Neural progenitor cell (in vitro differentiated cells): ENCODE measurements at regions not wholly inside any gene's neighbourhood (a gene's known extent, or its start where the extent isn't known, plus 50 kb on each side); places are given as distances from the start of the nearest gene placed in this dataset.

Experiments used
- DNase-seq: peaks from one replicate; pipeline ENCODE4 v3.0.0-alpha.2; 2016; ENCODE audit warnings: low spot score
- H2AFZ ChIP-seq: fragments of 200-600 bp; sonication (generic); replicated peaks from 2 replicates; pipeline ENCODE4 v1.6.1; 2016; ENCODE audit warnings: antibody characterized with exemption
- H3F3A ChIP-seq: fragments of 200-600 bp; sonication (generic); 2 replicates; pipeline ENCODE4 v1.6.1; 2016; ENCODE audit warnings: antibody characterized with exemption, low read depth
- H3K27ac ChIP-seq: fragments of 200-600 bp; sonication (generic); 2 replicates; pipeline ENCODE4 v1.5.1; 2016; ENCODE audit warnings: mild to moderate bottlenecking
- H3K27me3 ChIP-seq: fragments of 200-600 bp; sonication (generic); 2 replicates; pipeline ENCODE4 v1.6.1; 2016; ENCODE audit warnings: mild to moderate bottlenecking, moderate library complexity
- H3K36me3 ChIP-seq: fragments of 200-600 bp; sonication (generic); 2 replicates; pipeline ENCODE4 v1.5.1; 2016
- H3K4me1 ChIP-seq: fragments of 200-600 bp; sonication (generic); 2 replicates; pipeline ENCODE4 v1.6.1; 2016; ENCODE audit warnings: mixed run types
- H3K4me2 ChIP-seq: fragments of 200-600 bp; sonication (generic); 2 replicates; pipeline ENCODE4 v1.6.1; 2016
- H3K4me3 ChIP-seq: fragments of 200-600 bp; sonication (generic); 2 replicates; pipeline ENCODE4 v1.5.1; 2016
- H3K79me2 ChIP-seq: fragments of 200-600 bp; sonication (generic); 2 replicates; pipeline ENCODE4 v1.6.1; 2016; ENCODE audit warnings: low read depth
- H3K9ac ChIP-seq: fragments of 200-600 bp; sonication (generic); 2 replicates; pipeline ENCODE4 v1.6.1; 2016
- H3K9me3 ChIP-seq: fragments of 200-600 bp; sonication (generic); 2 replicates; pipeline ENCODE4 v1.5.1; 2016; ENCODE audit warnings: low read depth
- H4K20me1 ChIP-seq: fragments of 200-600 bp; sonication (generic); 2 replicates; pipeline ENCODE4 v1.6.1; 2016; ENCODE audit warnings: low read depth
- H3K27ac Mint-ChIP-seq: 3 replicates; pipeline ENCODE4 v1.8.0; 2021; ENCODE audit warnings: mixed read lengths
- H3K27me3 Mint-ChIP-seq: 2 replicates; pipeline ENCODE4 v1.8.0; 2022; ENCODE audit warnings: low read depth, mild to moderate bottlenecking, inconsistent platforms, moderate library complexity, mixed read lengths; ENCODE audit not compliant: insufficient read depth
- H3K36me3 Mint-ChIP-seq: 3 replicates; pipeline ENCODE4 v1.8.0; 2021; ENCODE audit warnings: mixed read lengths
- H3K4me1 Mint-ChIP-seq: 3 replicates; pipeline ENCODE4 v1.8.0; 2021; ENCODE audit warnings: mixed read lengths
- H3K4me3 Mint-ChIP-seq: 3 replicates; pipeline ENCODE4 v1.8.0; 2021; ENCODE audit warnings: mild to moderate bottlenecking, moderate library complexity, mixed read lengths
- H3K9me3 Mint-ChIP-seq: 3 replicates; pipeline ENCODE4 v1.8.0; 2020; ENCODE audit warnings: mixed read lengths
- EZH2 ChIP-seq: fragments of 200-600 bp; sonication (generic); IDR thresholded peaks from 2 replicates; pipeline ENCODE4 v1.6.1; 2017; ENCODE audit warnings: antibody characterized with exemption, mild to moderate bottlenecking, moderate library complexity
- EZH2phosphoT487 ChIP-seq: fragments of 200-600 bp; sonication (generic); IDR thresholded peaks from 2 replicates; pipeline ENCODE4 v1.6.1; 2017; ENCODE audit warnings: antibody characterized with exemption
- TF ChIP-seq, protein P1 (sequence below): fragments of 200-600 bp; sonication (generic); IDR thresholded peaks from 2 replicates; pipeline ENCODE4 v1.5.1; 2017; ENCODE audit warnings: antibody characterized with exemption, mild to moderate bottlenecking

DNA sequence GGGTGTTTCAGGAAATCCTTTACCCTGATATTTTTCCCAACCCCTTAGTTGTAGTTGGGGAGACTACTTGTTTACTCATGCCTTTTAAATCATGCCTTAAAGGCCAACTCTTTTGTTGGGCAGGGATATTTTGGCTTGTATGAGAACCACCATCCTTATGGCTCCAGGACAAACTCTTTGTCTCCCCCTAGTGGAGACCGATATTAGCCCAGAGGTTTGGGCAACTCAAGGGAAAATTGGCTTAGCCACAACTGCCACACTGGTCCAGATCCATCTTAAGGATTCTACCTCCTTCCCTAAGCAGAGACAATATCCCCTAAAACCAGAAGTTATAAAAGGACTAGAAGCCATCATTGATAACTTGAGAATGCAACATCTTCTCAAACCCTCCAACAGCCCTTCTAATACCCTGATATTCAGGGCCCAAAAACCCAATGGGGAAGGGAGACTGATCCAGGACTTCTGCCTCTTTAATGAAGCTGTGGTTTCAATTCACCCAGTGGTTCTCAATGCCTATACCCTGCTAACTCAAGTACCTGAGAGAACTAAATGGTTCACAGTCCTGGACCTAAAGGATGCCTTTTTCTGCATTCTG is 100.9 kb upstream of the HCN1 start:
- no peak overlapping the region for H3K4me3 ChIP-seq
- DNase-seq: peak; percentile 9
- no peaks in the 10 kb centered on the region for H3F3A ChIP-seq
- H3K36me3 Mint-ChIP-seq: no peaks in the 10 kb centered on the region
- H3K27me3 ChIP-seq: no peaks in the 10 kb centered on the region
- TF ChIP-seq EZH2 (no peak), EZH2phosphoT487 (no peak)
- TF ChIP-seq, protein P1, sequence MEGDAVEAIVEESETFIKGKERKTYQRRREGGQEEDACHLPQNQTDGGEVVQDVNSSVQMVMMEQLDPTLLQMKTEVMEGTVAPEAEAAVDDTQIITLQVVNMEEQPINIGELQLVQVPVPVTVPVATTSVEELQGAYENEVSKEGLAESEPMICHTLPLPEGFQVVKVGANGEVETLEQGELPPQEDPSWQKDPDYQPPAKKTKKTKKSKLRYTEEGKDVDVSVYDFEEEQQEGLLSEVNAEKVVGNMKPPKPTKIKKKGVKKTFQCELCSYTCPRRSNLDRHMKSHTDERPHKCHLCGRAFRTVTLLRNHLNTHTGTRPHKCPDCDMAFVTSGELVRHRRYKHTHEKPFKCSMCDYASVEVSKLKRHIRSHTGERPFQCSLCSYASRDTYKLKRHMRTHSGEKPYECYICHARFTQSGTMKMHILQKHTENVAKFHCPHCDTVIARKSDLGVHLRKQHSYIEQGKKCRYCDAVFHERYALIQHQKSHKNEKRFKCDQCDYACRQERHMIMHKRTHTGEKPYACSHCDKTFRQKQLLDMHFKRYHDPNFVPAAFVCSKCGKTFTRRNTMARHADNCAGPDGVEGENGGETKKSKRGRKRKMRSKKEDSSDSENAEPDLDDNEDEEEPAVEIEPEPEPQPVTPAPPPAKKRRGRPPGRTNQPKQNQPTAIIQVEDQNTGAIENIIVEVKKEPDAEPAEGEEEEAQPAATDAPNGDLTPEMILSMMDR: peak; percentile 50
- peaks cover 2% of the 10 kb centered on the region for H3K27me3 Mint-ChIP-seq
- H2AFZ ChIP-seq: no peak overlapping the region
- no peaks in the 10 kb centered on the region for H3K4me1 ChIP-seq
- H3K27ac ChIP-seq: no peak overlapping the region
- no peaks in the 10 kb centered on the region for H3K4me1 Mint-ChIP-seq
- H3K79me2 ChIP-seq: no peaks in the 10 kb centered on the region
- H3K36me3 ChIP-seq: no peaks in the 10 kb centered on the region
- H3K4me2 ChIP-seq: no peak overlapping the region
- no peaks in the 10 kb centered on the region for H3K9me3 ChIP-seq
- peaks cover 4% of the 10 kb centered on the region for H3K9me3 Mint-ChIP-seq
- no peaks in the 10 kb centered on the region for H4K20me1 ChIP-seq
- no peak overlapping the region for H3K27ac Mint-ChIP-seq
- no peak overlapping the region for H3K9ac ChIP-seq
- no peak overlapping the region for H3K4me3 Mint-ChIP-seq

- H3K4me2 ChIP-seq: no peak overlapping the region
- no peaks in the 10 kb centered on the region for H3K4me1 ChIP-seq
- H3K79me2 ChIP-seq: no peaks in the 10 kb centered on the region
- no peaks in the 10 kb centered on the region for H3K9me3 Mint-ChIP-seq
- no peak overlapping the region for H3K9ac ChIP-seq
- no peak overlapping the region for H3K4me3 ChIP-seq
- H3K27ac ChIP-seq: no peak overlapping the region
- H3K4me1 Mint-ChIP-seq: no peaks in the 10 kb centered on the region
- TF ChIP-seq, protein P1: peak; percentile 10
- TF ChIP-seq EZH2phosphoT487 (no peak), EZH2 (no peak)
- H3K36me3 ChIP-seq: no peaks in the 10 kb centered on the region
- H3K4me3 Mint-ChIP-seq: no peak overlapping the region
- no peak overlapping the region for H3K27ac Mint-ChIP-seq
- DNase-seq: no peak
- no peaks in the 10 kb centered on the region for H4K20me1 ChIP-seq
- no peaks in the 10 kb centered on the region for H3K27me3 Mint-ChIP-seq
- no peaks in the 10 kb centered on the region for H3K9me3 ChIP-seq
- no peaks in the 10 kb centered on the region for H3F3A ChIP-seq
- no peaks in the 10 kb centered on the region for H3K27me3 ChIP-seq
- H3K36me3 Mint-ChIP-seq: no peaks in the 10 kb centered on the region
- H2AFZ ChIP-seq: no peak overlapping the region
Measured at GRCh38 chr5:45795458-45795857, 99.3 kb upstream of the HCN1 start.

GRCh38 chr5:45793638-45794532 is 97.7 kb upstream of the HCN1 start:
- H3K9ac ChIP-seq: no peak overlapping the region
- Mint-ChIP-seq H3K27ac (no peak overlapping the region), H3K4me1 (no peaks in the 10 kb centered on the region), H3K36me3 (no peaks in the 10 kb centered on the region), H3K27me3 (no peaks in the 10 kb centered on the region), H3K9me3 (peaks cover 3% of the 10 kb centered on the region), H3K4me3 (no peak overlapping the region)
- no peaks in the 10 kb centered on the region for H3F3A ChIP-seq
- no peaks in the 10 kb centered on the region for H4K20me1 ChIP-seq
- H3K4me2 ChIP-seq: no peak overlapping the region
- H3K27ac ChIP-seq: no peak overlapping the region
- no peak for DNase-seq
- no peak overlapping the region for H2AFZ ChIP-seq
- no peaks in the 10 kb centered on the region for H3K4me1 ChIP-seq
- TF ChIP-seq EZH2 (no peak), EZH2phosphoT487 (no peak)
- TF ChIP-seq, protein P1: no peak
- no peak overlapping the region for H3K4me3 ChIP-seq
- H3K9me3 ChIP-seq: no peaks in the 10 kb centered on the region
- H3K27me3 ChIP-seq: no peaks in the 10 kb centered on the region
- no peaks in the 10 kb centered on the region for H3K36me3 ChIP-seq
- H3K79me2 ChIP-seq: no peaks in the 10 kb centered on the region
